HG02642 (cell line): ENCODE measurements at regions not wholly inside any gene's neighbourhood (a gene's known extent, or its start where the extent isn't known, plus 50 kb on each side); places are given as distances from the start of the nearest gene placed in this dataset.
"Not testable (repeated sequence)": the region's sequence is repeated elsewhere in the genome, so short reads cannot be mapped to it uniquely, and the experiment has no call there.

Source experiments
- ATAC-seq: cut with Tn5 transposase; IDR thresholded peaks from one replicate; pipeline ENCODE4 v1.9.1; 2021; ENCODE audit warnings: mild to moderate bottlenecking; ENCODE audit not compliant: unreplicated experiment, poor library complexity

- ATAC-seq = not testable (repeated sequence)
Measured at GRCh38 chr1:149274493-149274892, 171.1 kb upstream of the NBPF9 start.

- ATAC-seq = not testable (repeated sequence)
Measured at GRCh38 chr1:149275802-149276201, 172.5 kb upstream of the NBPF9 start.

GRCh38 chr1:149276496-149276895, 173.1 kb upstream of the NBPF9 start:
- not testable (repeated sequence) for ATAC-seq

GRCh38 chr1:149278156-149278555, 174.8 kb upstream of the NBPF9 start:
- not testable (repeated sequence) for ATAC-seq

- not testable (repeated sequence) for ATAC-seq
Measured at GRCh38 chr1:149279015-149279414, 175.7 kb upstream of the NBPF9 start.

GRCh38 chr1:149279512-149279911, 176.2 kb upstream of the NBPF9 start:
- ATAC-seq = not testable (repeated sequence)

GRCh38 chr1:149284773-149285172, 181.4 kb upstream of the NBPF9 start:
- ATAC-seq = not testable (repeated sequence)

- not testable (repeated sequence) for ATAC-seq
Measured at GRCh38 chr1:149285205-149285604, 181.9 kb upstream of the NBPF9 start.

GRCh38 chr1:149285638-149286037, 182.3 kb upstream of the NBPF9 start:
- ATAC-seq = not testable (repeated sequence)

- not testable (repeated sequence) for ATAC-seq
Measured at GRCh38 chr1:149288580-149288979, 185.2 kb upstream of the NBPF9 start.

- ATAC-seq = not testable (repeated sequence)
Measured at GRCh38 chr1:149300478-149301218, 174.2 kb upstream of the NBPF19 start.

- ATAC-seq = not testable (repeated sequence)
Measured at GRCh38 chr1:149301282-149301681, 173.6 kb upstream of the NBPF19 start.

- not testable (repeated sequence) for ATAC-seq
Measured at GRCh38 chr1:149304796-149305195, 170.0 kb upstream of the NBPF19 start.

GRCh38 chr1:149307640-149308039, 167.2 kb upstream of the NBPF19 start:
- ATAC-seq = not testable (repeated sequence)

GRCh38 chr1:149314921-149315320, 159.9 kb upstream of the NBPF19 start:
- not testable (repeated sequence) for ATAC-seq

GRCh38 chr1:149320971-149321731, 153.7 kb upstream of the NBPF19 start:
- ATAC-seq = not testable (repeated sequence)

- ATAC-seq = not testable (repeated sequence)
Measured at GRCh38 chr1:149321732-149322016, 153.2 kb upstream of the NBPF19 start.

GRCh38 chr1:149330081-149330335, 144.8 kb upstream of the NBPF19 start:
- ATAC-seq = not testable (repeated sequence)

GRCh38 chr1:149336082-149336481, 138.8 kb upstream of the NBPF19 start:
- ATAC-seq = not testable (repeated sequence)

- not testable (repeated sequence) for ATAC-seq
Measured at GRCh38 chr1:149338221-149338691, 136.6 kb upstream of the NBPF19 start.

GRCh38 chr1:149338698-149339097, 136.1 kb upstream of the NBPF19 start:
- ATAC-seq = not testable (repeated sequence)

- ATAC-seq = not testable (repeated sequence)
Measured at GRCh38 chr1:149349448-149349847, 125.4 kb upstream of the NBPF19 start.
